HG02840 (cell line): ENCODE measurements at regions not wholly inside any gene's neighbourhood (a gene's known extent, or its start where the extent isn't known, plus 50 kb on each side); places are given as distances from the start of the nearest gene placed in this dataset.

ENCODE experiments used
- ATAC-seq: cut with Tn5 transposase; IDR thresholded peaks from one replicate; pipeline ENCODE4 v1.9.1; 2021; ENCODE audit warnings: mild to moderate bottlenecking, moderate library complexity, moderate number of reproducible peaks; ENCODE audit not compliant: unreplicated experiment, low FRiP score

DNA sequence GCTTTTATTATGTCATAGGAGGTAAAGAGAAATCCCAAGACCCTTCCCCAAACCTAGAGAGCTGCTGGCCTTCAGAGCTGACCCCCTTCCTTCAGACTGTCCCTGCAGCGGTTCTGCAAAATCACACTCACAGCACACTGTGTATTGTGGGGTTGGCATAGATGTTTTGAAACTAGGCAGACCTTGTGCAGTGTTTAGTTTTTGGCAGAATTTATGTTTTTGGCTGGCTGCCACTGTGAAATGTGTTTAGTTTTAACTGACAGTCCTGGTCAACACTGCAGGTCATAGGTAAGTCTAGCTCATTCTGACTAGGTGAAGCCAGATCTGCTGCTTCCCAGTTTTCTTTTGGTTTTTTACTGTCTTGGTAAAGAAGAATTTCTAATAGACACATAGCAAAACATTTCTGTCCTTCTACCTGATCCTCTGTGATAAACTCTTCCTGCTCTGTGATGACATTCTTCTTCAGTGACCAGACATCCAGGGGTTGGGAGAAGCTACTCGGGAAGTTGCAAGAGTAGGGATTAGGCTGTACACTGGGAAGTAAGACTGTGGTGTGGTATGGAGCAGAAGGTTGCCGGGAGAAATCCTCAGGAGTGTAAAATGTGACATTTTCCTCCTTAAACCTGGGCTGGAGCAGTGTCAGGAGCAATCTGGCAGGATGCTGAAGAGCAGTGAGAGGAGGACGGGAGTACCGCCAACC, 209.6 kb upstream of the MCTP2 start:
- ATAC-seq, result no peak

DNA sequence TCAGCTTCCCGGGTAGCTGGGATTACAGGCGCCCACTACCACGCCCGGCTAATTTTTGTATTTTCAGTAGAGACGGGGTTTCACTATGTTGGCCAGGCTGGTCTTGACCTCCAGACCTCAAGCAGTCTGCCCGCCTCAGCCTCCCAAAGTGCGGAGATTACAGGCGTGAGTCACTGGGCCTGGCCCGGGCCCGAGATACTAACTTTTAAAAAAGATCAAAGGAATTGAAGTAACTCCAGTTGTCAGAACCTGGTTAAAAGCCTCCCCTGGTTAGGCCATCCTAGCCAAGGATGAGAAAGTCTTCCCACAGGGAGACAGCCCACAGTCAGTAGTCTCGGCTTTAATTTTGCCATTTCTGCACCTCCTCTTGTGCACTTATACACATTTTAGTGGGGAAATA, 212.3 kb upstream of the MCTP2 start:
- no peak for ATAC-seq

DNA sequence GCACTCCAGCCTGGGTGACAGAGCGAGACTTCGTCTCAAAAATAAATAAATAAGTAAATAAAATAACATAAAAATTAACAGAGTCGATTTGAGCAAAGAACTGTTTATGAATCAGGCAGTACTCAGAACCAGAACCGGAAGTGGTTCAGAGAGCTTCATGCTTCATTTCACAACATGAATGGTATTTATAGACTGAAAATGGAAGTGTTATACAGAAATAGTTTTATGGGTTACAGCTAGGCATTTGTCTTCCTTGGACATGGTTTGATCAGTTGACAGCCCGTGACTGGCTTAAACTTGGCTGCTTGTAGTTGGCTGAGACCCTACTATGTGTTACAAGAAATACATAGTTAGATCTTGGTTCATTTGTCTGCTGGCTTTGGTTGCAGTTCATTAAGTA, 216.0 kb upstream of the MCTP2 start:
- no peak for ATAC-seq

DNA sequence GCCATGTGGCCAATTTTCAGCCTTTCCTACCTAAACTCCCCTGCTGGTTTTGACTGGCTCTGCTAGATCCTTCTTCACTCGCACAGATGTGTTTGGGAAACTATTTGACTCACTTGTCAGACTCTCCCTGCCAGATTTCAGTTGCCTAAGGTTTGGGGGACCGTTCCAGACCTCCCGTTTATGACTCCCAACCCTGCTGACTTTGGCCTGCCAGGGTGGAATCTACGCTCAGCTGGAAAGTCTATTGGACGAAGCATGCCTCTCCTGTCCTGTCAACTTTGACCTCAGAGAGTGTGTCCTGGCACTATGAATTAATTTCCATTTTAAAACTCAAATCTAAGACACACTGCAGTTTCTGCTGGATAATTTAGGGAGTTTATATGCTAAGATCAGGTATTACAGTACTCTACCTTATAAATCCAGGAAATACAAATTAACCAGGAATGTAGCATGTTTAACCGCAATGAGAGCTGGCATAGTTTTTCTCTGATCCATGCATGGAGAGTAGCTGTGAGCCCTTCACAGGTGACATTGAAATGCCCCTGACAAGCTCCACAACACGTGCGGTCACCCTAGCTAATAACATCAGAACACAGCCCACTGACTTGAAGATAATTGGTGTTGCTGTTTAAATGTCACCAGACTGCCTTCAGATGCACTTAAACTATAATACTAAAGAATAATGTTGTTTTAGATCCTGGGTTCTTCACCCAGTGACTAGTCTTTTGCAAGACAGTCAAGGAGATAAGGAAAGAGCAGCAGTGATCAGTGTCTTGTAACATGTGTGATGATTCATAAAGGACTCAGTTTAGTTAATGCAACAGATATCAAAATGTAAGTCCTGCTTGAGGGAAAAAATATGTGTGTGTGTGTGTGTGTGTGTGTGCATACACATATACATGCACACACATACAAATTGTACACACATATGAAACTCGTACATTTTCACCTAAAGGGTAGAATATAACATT, 223.0 kb upstream of the MCTP2 start:
- no peak for ATAC-seq

DNA sequence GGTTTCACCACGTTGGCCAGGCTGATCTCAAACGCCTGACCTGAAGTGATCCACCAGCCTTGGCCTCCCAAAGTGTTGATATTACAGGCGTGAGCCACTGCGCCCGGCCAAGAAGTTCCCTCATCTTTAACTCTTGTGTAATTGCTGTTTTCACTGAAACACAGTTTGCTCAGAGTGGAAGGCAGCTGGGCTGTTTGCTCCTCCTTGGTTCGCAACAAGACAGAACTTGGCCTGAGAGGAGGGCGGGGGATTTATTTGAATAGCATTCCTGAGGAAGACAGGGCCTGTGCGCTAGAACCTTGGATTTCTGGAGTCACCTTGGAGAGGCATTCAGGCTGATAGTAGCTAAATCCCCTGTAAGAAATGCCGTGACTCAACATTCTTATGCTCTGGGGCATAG, 226.7 kb upstream of the MCTP2 start:
- no peak for ATAC-seq

DNA sequence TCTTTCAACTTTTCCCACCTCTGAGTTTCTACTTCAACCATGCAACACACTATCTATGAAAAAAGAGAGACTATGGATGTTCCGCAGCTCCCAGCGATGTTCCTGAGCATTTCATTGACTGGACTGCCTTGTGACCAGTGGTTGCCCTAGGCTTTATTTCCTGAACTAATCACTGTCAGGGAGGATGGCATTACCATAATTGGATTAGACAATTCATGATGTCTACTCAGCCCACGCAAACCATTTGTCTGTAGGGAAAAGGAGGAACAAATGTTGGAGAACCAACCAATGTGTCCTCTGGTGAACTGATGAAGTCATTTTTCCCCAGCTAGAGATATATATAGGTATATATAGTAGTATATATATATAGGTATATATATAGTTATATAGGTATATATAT, 229.3 kb upstream of the MCTP2 start:
- ATAC-seq, result no peak

DNA sequence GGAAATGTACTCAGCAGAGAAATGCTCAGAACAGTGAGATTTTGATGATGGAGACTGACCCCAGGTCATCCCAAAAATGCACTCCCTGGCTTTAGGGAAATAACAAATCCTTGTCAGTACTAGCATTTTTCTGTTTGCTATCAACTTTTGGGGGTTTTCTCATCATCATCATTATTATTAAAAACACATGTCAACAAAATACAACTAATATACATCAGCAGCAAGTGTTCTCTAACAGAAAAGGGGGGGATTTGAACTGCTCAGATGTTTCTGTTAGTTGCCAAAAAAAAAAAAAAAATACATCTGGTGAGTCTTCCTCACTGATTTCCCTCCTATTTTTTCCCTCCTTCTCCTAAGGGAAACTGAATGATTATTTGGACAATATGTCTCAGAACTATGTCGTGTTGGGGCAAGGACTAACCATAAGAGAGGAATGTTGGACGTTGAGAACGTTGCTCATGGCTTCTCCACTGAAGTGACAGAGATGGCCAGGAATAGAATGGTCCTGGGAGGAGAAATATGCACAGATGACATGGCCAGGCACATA, 230.0 kb upstream of the MCTP2 start:
- ATAC-seq, result no peak

DNA sequence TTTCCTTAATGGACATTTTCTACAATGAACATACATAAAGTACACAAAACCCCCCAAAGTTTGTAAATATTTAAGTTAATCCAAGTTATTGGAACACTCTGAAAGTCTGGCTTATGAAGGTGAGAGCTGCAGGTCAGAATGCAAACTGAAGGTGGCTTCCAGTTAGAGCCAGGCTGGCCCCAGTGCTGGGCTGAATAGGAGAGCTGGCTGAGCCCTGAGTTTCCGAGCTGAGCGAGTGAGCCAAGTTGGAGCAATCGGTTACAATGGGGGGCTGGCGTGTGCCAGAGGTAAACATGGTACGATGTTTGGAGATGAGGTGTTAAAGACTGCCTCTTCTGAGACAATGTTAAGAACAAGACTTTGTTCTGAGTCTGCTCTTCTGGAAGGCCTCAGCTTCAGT, 230.8 kb upstream of the MCTP2 start:
- no peak for ATAC-seq

DNA sequence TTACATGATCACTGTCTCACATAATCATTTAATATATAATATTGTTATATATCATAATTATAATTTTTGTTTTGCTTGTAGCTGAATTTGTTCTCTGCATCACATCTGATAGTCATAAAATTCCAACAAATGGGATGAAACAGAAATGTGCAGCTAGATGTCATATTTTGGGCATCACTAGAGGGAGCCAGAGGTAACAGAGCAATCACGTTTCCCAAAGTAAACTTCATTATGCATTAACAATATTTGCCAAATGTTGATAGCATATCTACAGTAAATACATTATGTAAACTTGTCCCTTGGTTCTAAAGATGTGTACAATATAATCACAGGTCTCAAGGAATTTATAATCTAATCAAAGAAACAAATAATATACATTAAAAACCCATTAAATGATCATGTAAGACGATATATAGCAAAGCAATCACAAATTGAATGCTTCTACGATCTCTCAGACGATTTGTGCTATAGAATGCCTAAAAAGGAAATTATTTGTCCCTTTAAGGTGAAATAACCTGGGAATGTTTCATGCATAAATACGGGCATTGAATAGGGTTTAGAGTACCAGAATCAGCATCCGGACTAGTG, 234.2 kb upstream of the MCTP2 start:
- ATAC-seq, result no peak

DNA sequence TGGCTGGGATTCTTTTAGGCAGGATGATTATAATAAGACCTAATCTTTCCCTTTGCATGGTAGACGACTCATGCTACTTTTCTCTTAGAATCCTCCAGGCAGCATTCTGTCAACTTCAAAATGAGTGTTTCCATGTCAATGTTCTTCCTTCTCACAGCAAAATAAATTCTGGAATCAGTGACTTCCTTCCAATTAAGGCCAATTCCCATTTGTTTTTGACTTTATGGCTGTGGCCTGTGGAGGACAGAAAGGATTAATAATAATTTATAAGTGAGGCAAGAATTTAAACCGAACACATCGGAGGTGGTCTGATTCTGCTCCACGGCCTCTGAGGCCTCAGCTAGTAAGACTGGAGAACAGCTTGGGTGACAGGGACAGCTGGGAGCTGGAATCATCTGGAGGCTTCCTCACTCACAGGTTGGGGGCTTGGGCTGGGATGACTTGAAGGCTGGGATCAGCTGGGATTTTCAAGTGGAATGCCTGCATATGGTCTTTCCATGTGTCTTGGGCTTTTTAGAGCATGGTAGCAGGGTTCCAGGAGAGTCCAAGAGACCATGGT, 241.8 kb upstream of the MCTP2 start:
- ATAC-seq, result no peak

DNA sequence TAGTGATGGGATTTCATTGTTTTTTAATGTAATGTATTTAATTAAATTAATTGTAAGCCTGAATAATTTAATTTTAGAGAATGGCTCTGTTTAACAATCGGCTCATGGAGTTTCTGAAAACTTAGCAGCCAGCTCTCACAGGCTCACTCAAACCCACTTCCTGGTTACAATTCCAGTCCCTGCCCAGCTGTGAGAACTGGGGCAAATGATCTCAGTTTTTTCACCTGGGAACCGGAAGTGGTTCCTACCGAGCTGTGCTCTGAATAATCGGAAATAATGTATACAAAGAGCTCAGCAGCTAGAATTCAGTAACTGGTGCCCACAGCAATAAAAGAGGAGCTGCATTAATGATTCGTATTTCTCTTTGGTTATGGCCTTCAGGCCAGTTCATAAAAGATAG, 244.3 kb upstream of the MCTP2 start:
- no peak for ATAC-seq

DNA sequence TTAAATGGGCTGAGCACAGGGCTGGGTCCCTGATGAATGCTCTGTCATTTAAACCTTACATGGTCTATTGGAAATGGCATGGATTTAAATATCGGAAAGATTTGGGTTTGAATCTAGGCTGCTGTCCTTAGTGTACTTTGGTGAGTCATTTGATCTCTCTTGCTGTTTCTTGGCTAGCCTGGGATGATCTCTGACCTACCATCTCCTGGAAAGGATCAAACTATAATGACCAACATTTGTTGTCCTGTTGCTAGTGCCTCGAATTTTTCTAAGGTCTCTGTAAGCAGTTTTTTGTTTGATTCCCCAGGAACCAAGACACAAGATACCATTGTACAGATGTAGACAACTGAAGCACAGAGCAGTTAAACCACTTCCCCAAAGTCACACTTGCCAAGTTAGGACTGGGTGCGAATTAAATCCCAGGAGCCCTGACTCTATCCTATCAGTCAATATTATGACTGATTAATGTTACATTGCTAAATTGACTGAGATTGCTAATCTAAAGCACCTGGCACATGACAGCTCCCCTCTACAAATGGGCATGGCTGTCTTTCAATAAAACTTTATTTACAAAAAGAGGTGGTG, 244.9 kb upstream of the MCTP2 start:
- no peak for ATAC-seq

DNA sequence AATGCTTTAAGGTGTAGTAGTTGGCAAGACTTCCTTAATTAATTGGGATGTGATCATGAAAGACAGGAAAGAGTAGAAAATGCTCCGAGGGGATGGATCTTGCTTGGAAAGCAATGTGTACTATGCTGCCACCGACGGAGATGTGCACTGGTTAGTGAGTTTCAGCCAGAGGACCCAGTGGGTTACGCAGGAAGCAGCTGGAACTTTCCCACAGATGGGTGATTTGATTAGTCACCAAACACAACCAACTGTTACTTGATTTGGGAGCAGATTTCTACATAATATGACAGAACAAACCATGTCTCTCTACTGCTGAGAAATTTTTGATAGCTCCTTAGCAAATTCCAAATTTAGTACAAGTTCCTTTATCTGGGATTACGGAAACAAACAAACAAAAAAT, 245.4 kb upstream of the MCTP2 start:
- no peak for ATAC-seq

DNA sequence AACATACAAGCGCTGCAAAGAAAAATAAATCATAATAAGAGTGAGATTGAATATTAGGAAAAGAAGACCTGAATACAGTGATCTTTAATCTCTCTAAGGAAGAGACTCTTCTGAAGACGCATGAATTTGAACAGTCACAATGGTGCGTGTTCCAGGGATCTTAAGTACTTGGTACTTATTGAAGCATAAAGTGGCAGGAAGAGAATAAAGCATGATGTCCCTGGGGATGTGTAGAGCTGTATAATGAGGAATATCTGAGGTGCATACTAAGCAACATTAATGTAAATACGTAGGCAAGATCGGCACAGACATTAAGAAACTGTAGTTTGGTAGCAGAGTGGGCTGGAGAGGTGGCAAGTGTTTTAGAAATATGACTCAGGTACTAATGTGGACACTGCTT, 246.2 kb upstream of the MCTP2 start:
- ATAC-seq, result no peak

DNA sequence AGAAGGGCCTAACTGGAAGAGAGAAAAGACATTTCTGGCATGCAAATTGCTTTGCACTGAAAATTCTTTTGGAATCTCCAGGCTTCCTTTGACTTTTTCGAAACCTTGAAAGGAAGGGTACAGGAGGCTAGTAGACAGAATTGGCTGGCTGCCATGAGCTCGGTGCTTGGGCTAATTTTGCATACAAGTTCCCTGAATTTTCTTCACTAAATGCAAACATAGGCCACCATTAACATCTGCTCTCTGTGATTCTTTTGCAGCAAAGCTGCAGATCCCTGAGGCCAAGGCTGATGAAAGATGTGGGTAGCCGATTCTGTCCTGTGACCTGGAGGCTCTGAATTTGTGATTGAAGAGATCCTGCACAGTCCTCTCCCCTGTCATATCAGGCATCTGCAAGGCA, 247.8 kb upstream of the MCTP2 start:
- ATAC-seq, result no peak

DNA sequence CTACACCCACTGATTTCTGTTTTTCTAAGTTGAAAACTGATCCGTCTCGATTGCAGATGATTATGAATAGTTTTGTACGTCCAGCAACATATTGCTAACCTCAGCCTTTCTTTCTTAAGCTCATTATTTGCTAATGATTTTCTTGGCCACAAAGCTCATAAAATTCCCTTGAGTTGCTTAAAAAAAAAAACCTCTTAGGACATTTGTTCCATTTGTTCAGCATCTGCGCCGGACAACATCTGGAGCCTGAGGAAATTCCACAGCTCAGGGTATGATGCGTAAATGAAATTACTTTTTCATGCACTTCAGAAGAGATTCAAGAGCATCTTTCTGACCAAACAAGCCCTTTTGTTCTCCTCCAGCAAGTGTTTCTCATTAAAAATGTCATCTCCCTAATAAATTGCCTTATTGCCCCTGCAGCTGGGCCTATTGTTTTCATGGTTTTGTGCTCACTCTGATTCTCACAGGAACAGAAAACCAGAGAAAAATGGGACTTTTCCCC, 249.1 kb upstream of the MCTP2 start:
- no peak for ATAC-seq

DNA sequence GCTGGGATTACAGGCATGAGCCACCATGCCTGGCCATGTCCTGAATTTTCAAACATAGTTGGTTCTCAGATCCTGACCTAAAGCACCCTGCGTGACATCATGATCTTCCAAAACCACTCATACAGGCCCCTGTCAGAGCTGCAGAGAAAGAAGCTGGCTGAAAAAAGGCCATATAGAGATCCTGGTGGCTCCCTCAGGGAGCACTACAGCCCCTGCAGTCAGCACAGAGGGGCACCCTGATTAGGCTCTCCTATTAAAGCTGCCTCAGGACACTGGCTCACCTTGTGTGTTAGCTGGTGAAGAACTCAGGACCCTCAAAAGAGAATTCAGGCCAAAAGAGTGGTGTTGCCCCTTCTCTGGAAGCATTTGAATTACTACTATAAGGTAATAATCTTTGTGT, 249.7 kb upstream of the MCTP2 start:
- no peak for ATAC-seq

DNA sequence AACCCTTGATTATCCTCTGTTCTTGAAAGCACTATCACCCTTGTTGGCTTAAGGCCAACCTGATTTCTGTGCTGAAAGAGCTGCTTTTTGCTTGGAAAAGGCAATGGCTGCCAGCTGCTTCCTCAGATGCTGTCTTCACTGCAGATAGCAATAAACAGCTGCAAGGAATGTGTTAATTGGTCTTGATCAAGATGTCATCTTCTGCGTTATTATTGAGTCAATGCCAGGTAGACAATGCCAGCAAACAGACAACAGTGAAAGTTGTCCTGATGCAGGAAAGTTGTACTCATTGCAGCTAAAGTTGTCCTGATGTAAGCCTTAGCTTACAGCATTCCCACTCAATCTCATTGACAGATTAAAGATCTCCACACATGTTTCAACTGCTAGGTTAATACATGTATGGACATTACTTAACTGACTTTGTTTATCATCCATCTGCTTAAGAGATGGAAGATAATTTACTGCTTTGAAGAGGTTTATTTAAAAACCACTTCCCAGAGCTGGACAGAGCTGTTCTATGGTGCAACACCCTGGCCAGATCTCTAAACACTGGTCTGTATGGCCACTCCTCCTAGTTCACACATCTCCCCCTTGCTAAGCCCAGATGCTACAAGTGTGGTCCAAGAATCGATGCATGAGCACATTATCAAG, 251.0 kb upstream of the MCTP2 start:
- no peak for ATAC-seq

DNA sequence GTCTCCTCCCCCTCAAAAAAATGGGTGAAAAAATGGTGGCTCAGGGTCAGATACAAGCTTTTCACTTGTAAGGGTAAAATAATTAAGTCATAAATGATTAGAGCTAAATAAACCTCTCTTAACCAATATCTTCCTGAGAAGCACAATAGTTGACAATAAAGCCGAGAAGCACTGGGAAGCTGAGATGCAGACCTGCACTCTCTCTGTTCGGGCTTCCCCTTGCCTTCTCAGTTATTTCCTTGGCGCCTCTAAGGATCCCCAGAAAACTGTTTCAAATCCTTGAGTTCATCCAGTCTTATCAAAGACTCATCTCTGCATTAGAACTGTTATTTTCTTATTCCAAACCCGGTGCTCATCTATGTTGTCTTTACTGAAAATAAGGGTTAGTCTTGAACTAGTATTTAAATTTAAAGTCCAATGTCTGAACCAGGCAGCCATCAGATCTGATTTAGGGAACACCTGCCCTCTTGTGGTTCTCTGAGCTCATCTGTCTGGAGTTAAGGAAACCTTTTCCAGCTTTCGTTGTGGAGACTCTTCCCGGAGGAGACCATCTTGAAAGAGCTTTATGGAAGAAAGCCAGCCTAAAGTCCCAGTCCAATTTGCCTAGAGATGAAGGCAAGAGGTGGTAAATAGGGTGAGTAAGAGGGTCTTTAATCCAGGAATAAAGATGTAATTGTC, 256.4 kb upstream of the MCTP2 start:
- ATAC-seq, result no peak
